SU-DHL-6 (cell line): ENCODE measurements at regions not wholly inside any gene's neighbourhood (a gene's known extent, or its start where the extent isn't known, plus 50 kb on each side); places are given as distances from the start of the nearest gene placed in this dataset.

Source experiments
- CTCF ChIP-seq: fragments of 200-600 bp; sonication (generic); IDR thresholded peaks from one replicate; pipeline ENCODE4 v1.5.1; 2017; ENCODE audit warnings: antibody characterized with exemption, mild to moderate bottlenecking, low read length, moderate library complexity; ENCODE audit not compliant: insufficient read depth, poor library complexity, severe bottlenecking
- EZH2phosphoT487 ChIP-seq: fragments of 200-600 bp; sonication (generic), shearing (Covaris generic); conservative IDR thresholded peaks from 2 replicates; pipeline ENCODE4 v1.6.1; 2018; ENCODE audit warnings: mild to moderate bottlenecking, antibody characterized with exemption, low read length, moderate library complexity, mixed read lengths

GRCh38 chr7:96418581-96418980 lies 96.7 kb upstream of the SLC25A13 start:
- no peak for TF ChIP-seq CTCF
- no peak for TF ChIP-seq EZH2phosphoT487
